HG03521 (cell line): ENCODE measurements at regions not wholly inside any gene's neighbourhood (a gene's known extent, or its start where the extent isn't known, plus 50 kb on each side); places are given as distances from the start of the nearest gene placed in this dataset.
"Not testable (repeated sequence)": the region's sequence is repeated elsewhere in the genome, so short reads cannot be mapped to it uniquely, and the experiment has no call there.

Experiments used
- ATAC-seq: cut with Tn5 transposase; IDR thresholded peaks from one replicate; pipeline ENCODE4 v1.9.1; 2021; ENCODE audit warnings: mild to moderate bottlenecking, moderate library complexity; ENCODE audit not compliant: unreplicated experiment

DNA sequence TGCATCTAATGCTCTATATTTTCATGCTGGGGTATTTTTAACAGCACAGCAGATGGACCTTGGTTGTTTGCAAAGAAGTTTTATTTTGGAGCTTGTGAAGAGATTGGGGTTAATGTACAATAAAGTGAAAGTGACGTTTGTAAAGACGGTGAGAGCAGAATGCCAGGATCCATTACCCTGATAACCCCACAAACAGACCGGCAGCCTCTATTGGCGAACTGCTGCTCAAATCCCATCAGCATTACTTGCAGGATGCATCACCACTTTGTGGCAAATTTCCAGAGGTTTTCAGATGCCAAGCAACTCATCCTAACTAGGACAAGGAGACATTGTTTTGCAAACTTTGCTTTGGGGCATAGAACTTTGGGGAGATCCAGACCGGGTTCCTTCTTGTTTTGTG lies 383.3 kb upstream of the ZNF462 start:
- no peak for ATAC-seq

GRCh38 chr9:106481013-106481609 lies 381.9 kb upstream of the ZNF462 start:
- no peak for ATAC-seq

DNA sequence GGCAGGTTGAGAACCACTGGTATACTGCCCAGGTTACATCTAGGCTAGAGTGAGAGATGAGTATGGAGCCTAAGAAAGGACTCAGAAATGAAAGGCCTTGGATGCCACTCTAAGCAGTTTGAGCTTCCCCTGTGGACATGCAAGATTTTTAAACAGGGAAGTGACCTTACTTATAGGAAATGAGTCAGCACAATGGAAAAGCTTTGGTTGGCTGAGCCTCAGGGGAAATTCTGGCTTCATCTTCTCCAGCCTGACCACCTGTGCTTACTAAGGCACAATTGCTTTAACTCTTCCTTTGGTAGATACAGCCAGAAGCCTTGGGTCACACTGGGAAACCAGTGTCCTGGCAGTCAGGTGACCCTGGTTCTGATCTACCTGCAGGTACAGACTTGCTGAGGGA lies 380.2 kb upstream of the ZNF462 start:
- ATAC-seq, result no peak

GRCh38 chr9:106486685-106487084 lies 376.3 kb upstream of the ZNF462 start:
- ATAC-seq, result no peak

GRCh38 chr9:106487266-106487665 lies 375.7 kb upstream of the ZNF462 start:
- no peak for ATAC-seq

GRCh38 chr9:106492126-106492525 lies 370.8 kb upstream of the ZNF462 start:
- not testable (repeated sequence) for ATAC-seq

GRCh38 chr9:106500171-106500570 lies 362.8 kb upstream of the ZNF462 start:
- ATAC-seq, result no peak

DNA sequence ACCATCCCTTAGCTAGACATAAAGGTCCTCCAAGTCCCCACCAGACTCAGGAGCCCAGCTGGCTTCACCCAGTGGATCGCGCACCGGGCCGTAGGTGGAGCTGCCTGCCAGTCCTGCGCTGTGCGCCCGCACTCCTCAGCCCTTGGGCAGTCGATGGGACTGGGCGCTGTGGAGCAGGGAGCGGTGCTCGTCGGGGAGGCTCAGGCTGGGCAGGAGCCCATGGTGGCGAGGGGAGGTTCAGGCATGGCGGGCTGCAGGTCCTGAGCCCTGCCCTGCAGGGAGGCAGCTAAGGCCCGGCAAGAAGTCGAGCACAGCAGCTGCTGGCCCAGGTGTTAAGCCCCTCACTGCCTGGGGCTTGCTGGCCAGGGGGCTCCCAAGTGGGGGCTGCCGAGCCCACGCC lies 361.8 kb upstream of the ZNF462 start:
- not testable (repeated sequence) for ATAC-seq

DNA sequence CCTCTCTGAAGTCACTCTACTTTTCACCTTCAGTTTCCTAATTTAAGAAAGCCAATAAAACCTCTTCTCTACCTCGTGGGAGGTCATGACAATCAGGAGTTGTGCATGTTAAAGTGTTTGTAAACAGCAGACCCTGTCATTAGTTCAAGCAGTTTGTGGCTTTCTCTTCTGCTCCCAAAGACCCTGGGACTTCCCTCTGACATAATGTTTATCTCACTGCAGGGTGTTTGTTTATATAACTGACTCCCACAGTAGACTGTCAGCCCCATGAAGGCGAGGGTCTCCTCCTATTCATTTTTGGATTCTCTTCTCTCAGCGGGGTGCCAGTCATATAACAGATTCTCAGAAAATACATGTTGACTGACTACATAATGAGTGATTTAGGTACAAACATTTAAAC lies 360.0 kb upstream of the ZNF462 start:
- ATAC-seq, result no peak

DNA sequence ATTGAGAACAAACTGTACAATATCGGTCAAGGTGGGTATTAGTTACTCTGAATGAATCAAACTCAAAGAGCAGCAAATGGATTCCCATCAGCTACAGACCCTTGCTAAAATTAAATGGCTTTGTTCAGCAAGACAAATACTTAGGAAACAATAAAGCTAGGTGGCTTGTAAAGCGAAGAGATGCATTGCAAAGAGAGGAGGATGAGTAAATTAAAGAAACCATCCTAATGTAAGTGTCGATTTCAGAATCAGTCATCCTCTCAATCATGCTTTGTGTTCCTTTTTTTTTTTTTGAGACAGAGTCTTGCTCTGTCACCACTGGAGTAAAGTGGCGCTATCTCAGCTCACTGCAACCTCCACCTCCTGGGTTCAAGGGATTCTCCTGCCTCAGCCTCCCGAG lies 359.2 kb upstream of the ZNF462 start:
- no peak for ATAC-seq

GRCh38 chr9:106526716-106527204 lies 336.2 kb upstream of the ZNF462 start:
- ATAC-seq, result no peak

GRCh38 chr9:106528158-106528557 lies 334.8 kb upstream of the ZNF462 start:
- no peak for ATAC-seq

DNA sequence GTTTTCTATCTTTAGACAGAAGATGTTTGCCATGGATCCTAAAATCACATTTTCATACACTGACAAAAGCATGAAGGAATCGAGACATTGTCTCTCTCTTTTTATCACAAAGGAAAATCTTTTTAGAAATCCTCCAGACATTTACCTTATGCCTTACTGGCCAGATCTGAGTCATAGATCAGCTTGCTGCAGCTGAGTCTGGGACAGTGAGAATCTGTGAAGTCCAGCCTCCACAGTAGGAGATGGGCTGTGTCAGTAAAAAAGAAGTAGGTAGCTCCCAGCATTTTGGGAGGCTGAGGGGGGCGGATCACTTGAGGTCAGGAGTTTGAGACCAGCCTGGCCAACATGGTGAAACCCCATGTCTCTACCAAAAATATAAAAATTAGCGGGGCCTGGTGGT lies 333.4 kb upstream of the ZNF462 start:
- ATAC-seq, result no peak

DNA sequence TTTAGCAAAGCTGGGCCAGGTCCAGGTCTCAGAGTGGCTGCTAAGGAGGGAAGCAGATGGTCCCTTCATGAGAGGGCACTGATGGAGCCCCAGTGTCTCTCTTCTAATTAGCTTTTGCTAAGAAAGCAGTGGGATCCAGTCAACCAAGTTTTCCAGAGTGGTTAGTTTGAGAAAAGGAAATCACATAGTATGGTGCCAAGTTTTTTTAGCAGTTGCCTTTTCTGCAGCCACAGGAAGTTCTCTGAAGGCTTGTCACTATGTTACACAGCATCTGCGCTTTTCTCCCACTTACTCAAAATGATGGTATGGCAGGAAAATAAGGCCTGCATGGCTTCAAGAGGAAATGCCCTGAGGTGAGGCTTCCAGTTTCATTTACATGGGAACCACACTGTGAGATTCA lies 331.5 kb upstream of the ZNF462 start:
- ATAC-seq, result no peak

- ATAC-seq, result no peak
Observed at GRCh38 chr9:106532306-106533015, 330.5 kb upstream of the ZNF462 start.

DNA sequence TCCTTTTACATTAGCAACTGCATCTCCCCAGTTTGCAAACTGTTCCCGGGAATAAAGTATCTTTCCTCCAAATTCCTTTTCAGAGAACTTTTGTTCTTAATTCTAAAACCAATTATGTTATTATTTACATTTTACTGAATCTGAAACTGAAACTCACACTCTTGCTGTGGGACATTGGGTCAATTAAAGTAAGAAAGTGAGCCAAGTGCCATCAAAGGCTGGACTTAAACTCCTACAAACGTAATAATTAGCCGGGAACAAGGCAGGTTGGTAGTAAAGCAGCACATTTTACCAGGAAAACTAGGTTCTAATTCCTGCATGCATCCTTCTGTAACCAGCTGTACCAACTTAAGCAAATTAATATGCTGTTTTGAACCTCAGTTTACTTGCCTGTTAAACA lies 328.2 kb upstream of the ZNF462 start:
- no peak for ATAC-seq

DNA sequence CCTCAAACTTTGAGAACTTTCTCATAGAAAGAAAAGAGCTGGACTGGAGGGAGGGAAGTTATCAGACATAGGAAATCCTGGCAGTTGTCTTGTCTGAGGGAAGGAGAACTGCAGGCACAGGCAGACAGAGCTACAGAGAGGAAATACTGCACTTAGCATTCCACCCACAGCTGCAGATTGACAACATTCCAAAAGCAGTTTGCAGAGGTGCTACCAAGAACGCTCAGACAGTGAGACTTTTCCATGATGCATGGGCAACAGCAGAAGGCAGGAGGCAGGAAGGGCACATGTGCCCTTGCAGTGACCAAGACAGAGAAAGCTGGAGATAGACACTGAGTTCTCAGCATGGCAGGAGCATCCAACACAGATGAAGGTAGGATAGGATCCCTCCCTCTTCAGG lies 327.5 kb upstream of the ZNF462 start:
- ATAC-seq, result no peak

- ATAC-seq, result no peak
Observed at GRCh38 chr9:106557996-106558667, 304.8 kb upstream of the ZNF462 start.

DNA sequence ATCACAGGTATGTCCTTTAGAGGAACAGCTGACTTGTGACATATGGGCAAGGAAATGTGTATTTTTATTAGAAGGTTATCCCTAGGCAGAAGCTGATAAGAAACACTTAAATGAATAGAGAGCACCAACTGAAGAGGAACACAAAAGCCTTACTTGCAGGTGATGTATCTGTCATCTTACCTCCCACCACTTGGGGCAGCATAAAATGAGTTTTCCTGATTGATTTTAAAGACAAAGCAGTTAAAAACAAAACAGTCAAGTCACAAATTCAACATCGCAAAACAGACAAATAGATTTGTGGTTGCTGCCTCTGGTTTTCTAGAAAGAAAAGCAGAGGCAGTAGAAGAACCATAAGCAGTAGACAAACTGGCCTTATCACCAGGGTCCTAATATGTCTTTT lies 302.4 kb upstream of the ZNF462 start:
- ATAC-seq, result no peak

- no peak for ATAC-seq
Observed at GRCh38 chr9:106575823-106576222, 287.1 kb upstream of the ZNF462 start.

- ATAC-seq, result no peak
Observed at GRCh38 chr9:106576232-106576760, 286.7 kb upstream of the ZNF462 start.

DNA sequence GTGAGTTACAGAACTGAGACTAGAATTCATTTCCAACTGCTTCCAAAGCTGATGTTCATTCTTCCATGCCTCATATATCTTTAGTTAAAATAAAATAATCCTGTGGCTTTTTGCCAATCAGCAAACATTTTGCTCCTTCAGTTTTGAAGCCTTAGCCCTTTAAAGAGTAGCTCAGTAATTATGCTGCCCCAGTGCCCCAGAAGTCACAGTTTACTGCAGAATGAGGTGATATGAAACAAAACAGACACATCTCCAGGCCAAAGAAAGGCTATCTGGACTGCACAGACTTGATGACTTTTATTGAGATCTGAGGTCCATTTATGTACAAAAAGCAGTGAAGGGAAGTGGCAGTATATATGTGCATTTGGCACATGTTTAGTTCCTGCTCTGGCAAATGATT lies 285.8 kb upstream of the ZNF462 start:
- no peak for ATAC-seq
